ENCODE measurements at regions not wholly inside any gene's neighbourhood (a gene's known extent, or its start where the extent isn't known, plus 50 kb on each side); places are given as distances from the start of the nearest gene placed in this dataset.

- DNase-seq, result no peak
Measured at GRCh38 chr6:87847135-87847829, 145.2 kb upstream of the AKIRIN2 start.

- DNase-seq, result no peak
Measured at GRCh38 chr6:87846434-87846833, 144.4 kb upstream of the AKIRIN2 start.

DNA sequence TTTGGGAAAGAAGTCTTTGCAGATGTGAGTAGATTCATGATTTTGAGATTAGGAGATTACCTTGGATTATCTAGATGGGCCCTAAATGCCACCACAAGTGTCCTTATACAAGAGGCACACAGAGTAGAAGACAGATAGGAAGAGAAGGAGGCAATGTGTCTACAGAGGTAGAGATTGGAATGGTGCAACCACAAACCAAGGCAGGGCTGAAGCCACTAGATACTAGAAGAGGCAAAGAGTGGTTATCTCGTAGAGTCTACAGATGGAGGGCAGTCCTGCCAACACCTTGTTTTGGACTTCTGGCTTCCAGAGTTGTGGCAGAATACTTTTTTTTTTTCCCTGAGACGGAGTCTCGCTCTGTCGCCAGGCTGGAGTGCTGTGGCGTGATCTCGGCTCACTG lies 138.3 kb upstream of the AKIRIN2 start:
- DNase-seq, result no peak

DNA sequence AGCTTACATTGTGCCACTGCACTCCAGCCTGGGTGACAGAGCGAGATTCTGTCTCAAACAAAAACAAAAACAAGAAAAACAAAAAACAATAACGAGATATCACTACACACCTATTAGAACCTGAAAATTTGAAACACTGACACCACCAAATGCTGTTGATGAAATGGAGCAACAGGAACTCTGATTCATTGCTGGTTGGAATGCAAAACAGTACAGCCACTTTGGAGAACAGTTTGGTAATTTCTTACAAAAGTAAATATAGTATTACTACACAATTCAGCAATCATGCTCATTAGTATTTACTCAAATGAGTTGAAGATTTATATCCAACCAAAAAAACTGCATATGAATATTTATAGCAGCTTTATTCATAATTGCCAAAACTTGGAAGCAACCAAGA lies 135.8 kb upstream of the AKIRIN2 start:
- no peak for DNase-seq

GRCh38 chr6:87837444-87837843 lies 135.4 kb upstream of the AKIRIN2 start:
- DNase-seq, result no peak

- peak; percentile 62 for DNase-seq
Measured at GRCh38 chr6:87832025-87832825, 130.2 kb upstream of the AKIRIN2 start.

- DNase-seq, result no peak
Measured at GRCh38 chr6:87830907-87831306, 128.9 kb upstream of the AKIRIN2 start.

DNA sequence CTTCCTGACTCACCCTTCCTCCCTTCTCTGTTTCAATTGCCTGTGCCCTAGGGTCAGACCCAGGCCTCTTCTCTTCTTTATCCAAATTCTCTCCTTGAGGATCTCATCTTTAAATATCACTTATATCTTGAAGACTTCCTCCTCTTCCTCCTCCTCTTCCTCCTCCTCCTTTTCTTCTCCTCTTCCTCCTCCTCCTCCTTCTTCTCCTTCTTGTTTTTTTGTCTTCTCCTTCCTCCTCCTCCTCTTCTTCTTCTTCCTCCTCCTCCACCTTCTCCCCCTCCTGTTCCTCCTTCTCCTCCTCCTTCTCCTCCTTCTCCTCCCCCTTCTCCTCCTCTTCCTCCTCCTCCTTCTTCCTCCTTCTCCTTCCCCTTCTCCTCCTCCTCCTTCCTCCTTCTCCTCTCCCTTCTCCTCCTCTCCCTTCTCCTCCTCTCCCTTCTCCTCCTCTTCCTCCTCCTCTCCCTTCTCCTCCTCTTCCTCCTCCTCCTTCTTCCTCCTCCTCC lies 127.6 kb upstream of the AKIRIN2 start:
- DNase-seq, result no peak

DNA sequence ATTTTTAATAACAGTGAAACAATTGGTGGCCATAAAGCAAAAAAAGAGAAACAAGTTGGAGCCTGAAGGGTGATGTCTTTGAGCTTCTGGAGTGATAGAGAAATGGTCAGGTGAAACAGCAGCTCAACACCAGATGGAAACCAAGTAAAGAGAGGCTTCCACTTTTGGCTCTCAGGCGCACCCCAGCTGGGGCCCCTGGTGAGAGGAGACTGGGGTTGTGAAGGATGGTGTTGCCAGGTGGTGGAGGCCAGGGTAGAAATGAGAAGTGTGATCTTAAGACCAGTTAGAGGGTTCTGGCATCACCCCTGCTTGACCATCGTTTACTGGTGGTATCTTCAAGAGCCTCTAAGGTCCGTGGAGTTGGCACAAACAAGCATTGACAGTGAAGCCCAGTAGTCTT lies 126.0 kb upstream of the AKIRIN2 start:
- no peak for DNase-seq

DNA sequence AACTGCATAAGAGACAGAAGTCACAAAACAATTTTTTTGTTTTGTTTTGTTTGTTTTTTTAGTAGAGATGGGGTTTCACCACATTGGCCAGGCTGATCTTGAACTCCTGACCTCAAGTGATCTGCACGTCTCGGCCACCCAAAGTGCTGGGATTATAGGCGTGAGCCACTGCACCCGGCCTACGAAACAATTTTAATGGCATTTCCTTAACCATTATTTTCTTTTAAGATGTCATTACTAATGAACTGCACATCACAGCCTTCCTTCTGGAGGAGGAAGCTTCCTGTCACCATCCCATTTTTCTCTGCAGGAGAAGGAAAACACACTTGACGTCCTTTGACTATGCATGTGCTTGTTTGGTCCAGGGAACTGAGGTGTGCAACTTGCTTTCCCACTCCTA lies 125.3 kb upstream of the AKIRIN2 start:
- DNase-seq, result no peak

DNA sequence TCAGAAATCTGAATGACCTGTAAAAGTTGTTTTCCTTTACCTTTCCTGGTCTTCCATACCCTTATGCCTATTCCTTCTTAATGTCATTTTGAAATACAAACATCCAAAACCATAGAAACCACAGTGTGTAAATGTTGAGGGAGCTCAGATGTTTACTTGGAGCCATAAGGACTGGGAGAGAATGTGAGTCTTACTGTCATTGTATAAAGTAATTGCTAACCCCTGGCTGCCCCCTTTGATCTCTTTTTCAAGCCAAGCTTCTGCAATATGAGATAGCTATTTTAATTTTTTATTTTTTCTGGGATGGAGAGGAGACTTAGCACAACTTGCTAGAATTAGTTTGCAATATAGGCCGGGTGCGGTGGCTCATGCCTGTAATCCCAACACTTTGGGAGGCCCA lies 124.4 kb upstream of the AKIRIN2 start:
- no peak for DNase-seq

DNA sequence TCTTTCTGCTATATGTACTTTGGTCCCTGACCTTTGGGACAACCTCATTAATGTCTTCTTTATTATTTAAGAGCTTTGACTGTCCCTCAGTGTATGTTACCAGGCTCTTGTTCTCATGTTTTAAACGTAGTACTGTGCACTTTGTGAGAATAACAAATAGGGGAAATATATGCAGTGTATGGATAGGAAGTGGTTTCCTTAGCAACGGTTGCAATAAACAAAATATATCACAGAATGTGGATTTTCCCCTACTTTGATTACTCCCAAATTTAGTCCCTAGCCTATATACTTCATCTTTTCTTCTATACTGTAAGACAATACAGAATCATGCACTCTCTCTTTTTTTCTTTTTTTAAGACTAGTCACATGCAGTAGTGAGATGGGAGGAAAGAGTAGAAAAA lies 123.8 kb upstream of the AKIRIN2 start:
- DNase-seq, result no peak

GRCh38 chr6:87824958-87825491 lies 123.0 kb upstream of the AKIRIN2 start:
- DNase-seq, result no peak

DNA sequence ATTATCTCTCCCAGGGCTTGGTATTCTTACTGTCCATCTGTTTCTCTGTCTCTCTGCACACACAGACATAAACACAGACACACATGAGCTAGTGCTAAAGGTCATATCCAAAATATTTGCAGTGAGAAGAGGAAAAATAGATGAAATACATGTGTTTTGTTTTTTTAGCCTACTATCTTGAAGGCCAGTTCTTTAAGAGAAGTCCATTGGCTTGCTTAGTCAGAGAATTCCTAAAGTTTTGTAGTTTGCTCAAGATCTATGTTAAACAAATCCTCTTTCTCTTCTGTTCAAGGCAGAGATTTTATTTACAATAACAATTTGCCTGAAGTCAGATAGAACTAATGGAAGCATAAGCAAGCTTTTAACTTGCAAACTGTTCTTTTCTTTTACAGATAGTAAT lies 120.0 kb upstream of the AKIRIN2 start:
- DNase-seq, result no peak

DNA sequence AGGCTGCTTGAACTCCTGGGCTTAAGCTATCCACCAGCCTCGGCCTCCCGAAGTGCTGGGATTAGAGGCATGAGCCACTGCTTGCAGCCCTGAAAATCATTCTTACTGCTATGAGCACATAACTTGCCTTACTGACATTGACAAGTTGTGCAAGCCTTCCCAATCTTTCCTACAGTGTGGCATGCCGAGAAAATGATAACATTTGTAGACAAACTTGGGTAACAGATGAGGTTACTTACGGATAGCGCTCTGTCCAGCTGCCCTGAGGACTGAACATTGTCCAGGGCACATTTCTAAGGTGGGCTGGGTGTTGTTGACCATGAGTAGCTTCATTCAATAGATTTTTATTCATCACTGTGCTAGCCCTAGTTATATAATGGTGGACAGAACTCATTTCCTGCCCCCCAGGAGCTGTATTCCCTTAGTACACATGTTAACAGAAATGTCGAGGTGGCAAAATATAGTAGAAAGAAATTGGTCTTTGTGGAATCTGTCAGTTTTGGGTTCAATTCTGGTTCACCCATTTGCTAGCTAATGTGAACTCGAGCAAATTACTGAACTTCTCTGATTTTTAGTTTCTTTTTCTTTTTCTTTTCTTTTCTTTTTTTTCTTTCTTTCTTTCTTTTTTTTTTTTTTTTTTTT lies 118.4 kb upstream of the AKIRIN2 start:
- no peak for DNase-seq

DNA sequence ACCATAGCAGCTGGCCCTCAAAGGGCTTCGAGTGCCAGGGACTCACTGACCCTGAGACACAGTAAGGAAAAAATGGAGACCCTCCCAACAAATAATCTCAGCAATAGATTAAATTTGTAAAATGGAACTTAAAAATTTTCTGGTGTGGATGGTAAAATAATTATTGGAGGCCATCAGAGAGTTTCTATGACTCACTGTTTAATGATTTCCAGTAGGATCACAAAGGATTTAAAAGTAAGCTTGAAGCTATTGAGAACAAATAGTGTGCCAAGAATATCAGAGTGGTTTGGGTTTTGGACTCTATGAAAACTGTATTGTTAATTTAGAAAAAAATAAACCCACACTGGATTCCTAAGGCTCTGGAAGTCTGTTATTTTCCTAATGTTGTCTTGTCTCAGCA lies 115.2 kb upstream of the AKIRIN2 start:
- DNase-seq, result no peak

GRCh38 chr6:87815449-87815848 lies 113.4 kb upstream of the AKIRIN2 start:
- DNase-seq, result no peak

DNA sequence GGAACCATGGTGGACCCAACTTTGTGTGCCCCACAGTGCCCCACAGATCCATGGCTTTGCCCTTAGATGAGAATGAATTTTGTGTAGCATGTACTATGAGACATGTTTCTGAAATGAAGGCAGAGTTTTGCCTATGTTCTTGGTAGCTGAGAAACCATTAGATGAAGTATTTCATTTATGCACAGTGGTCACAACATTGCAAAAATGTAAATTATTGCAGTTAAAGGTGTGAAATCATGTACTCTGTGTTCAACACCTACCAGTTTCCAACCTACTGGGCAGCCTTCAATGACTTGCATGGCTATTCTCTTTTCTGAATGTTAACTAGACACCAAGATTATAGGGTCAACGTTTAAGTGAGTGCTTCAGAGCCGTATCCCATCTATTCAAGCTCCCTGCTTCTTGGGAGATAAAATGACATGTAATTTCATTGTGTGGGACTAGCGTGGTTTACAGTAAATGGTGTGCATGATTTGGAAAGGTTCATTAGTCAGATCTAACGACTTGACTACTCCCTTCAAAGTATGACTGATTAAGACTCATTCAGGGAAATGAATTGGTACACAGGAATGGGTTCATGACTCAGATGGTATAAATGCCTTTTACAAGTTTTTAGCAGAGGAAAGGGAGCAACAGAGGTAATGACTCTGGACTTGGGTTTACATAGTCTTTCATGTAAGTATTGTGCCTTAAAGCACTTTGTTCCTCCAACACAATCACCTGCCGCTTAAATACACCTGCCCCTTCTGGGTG lies 106.1 kb upstream of the AKIRIN2 start:
- no peak for DNase-seq

DNA sequence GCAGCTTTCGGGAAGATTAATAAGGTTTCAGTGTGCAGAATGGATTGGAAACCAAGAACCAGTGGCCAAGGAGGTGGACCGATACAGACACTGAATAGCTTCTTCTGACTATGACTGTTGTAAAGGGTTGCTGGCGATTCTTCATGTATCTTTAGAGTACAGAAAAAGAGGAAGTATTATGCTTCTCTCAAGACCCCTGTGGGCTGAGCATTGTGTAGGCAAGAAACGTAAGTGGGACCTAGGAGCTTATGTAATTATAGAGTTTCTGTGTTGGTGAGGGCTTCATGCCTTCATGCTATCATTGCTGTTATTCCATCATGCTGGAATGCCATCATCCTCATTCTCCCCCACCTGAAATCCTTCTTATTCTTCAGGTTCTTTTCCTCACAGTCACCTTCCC lies 105.4 kb upstream of the AKIRIN2 start:
- no peak for DNase-seq

GRCh38 chr6:87806635-87807034 lies 104.6 kb upstream of the AKIRIN2 start:
- DNase-seq, result peak; percentile 24

- DNase-seq, result no peak
Measured at GRCh38 chr6:87806099-87806498, 104.1 kb upstream of the AKIRIN2 start.

DNA sequence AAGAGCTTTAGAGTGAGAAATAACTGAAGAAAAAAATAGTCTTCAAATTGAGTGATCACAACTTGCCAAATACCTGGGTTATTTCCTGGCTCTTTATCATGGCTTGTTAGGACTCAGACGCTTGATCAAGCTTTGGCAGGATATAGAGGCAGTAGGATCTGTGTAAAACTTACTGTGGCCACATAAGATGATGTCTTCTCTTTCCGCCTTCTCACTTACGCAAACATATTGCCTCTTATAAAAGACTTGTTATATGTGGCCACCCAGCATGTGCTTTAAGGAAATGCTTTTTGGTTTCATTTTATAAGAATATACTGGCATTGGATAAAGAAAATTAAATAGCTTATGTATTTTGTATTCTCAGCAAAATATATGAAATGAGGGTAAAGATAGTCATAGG lies 101.8 kb upstream of the AKIRIN2 start:
- no peak for DNase-seq

DNA sequence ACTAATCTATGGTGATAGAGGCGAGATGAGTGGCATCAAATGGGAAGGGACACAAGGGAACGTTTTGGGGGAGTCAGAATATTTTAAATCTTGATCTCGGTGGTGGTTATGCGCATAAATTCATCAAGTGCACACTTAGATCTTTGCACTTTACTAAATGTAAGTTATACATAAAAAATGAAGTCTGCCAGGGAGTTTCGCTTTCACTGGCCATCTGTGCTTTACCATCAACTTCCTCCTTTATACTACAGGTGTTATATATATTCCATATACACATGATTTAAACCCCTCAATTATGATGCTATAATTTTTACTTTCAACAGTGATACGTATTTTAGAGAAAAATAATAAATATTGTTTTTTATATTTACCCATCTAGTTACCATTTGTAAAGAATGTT lies 97.6 kb upstream of the AKIRIN2 start:
- DNase-seq, result no peak

Measured in NCI-H1092 treated with DMSO at 0.1 percent for 48 hours (cell line).